Activated B cell treated with CpG ODN at 0.5 μM for 24 hours (primary cell): ENCODE measurements at regions not wholly inside any gene's neighbourhood (a gene's known extent, or its start where the extent isn't known, plus 50 kb on each side); places are given as distances from the start of the nearest gene placed in this dataset.

Experiments
- ATAC-seq: fragments of 200-7000 bp; cut with Tn5 transposase; one replicate; pipeline ENCODE4 v1.10.0; 2021; ENCODE audit warnings: low read depth, mild to moderate bottlenecking, moderate library complexity
- CTCF ChIA-PET: fragments of 350-600 bp; sonication (Branson Sonifier 250); formaldehyde crosslinking; loops from one replicate; lab custom pipeline; 2021; ENCODE audit warnings: antibody characterized with exemption; lab: Charles Lee
- POLR2A ChIA-PET: fragments of 350-600 bp; sonication (Branson Sonifier 250); formaldehyde crosslinking; loops from one replicate; lab custom pipeline; 2021; ENCODE audit warnings: antibody characterized with exemption; lab: Charles Lee
- DNase-seq: peaks from one replicate; pipeline ENCODE4 v3.0.0; 2022
- H3K27ac Mint-ChIP-seq: one replicate; pipeline ENCODE4 v1.8.0; 2020; ENCODE audit warnings: mixed read lengths
- H3K27me3 Mint-ChIP-seq: one replicate; pipeline ENCODE4 v1.8.0; 2021; ENCODE audit warnings: mixed read lengths
- H3K36me3 Mint-ChIP-seq: one replicate; pipeline ENCODE4 v1.8.0; 2021; ENCODE audit warnings: low read depth, mixed read lengths
- H3K4me1 Mint-ChIP-seq: one replicate; pipeline ENCODE4 v1.8.0; 2021; ENCODE audit warnings: mixed read lengths
- H3K4me3 Mint-ChIP-seq: one replicate; pipeline ENCODE4 v1.8.0; 2020; ENCODE audit warnings: mild to moderate bottlenecking, mixed read lengths
- H3K9me3 Mint-ChIP-seq: one replicate; pipeline ENCODE4 v1.8.0; 2020; ENCODE audit warnings: mixed read lengths
- CTCF ChIP-seq: fragments of 200-600 bp; IDR thresholded peaks from one replicate; pipeline ENCODE4 v1.8.0; 2022; ENCODE audit warnings: antibody characterized with exemption, mild to moderate bottlenecking
- intact Hi-C: fragments of 100-400 bp; cut with micrococcal nuclease; formaldehyde crosslinking; loops from one replicate; pipeline ENCODE4 v1.15.1; 2024

GRCh38 chr7:17038783-17039170 is 157.0 kb upstream of the AGR3 start:
- Mint-ChIP-seq H3K36me3 (no peaks in the 10 kb centered on the region), H3K9me3 (no peaks in the 10 kb centered on the region), H3K4me3 (no peak overlapping the region), H3K4me1 (peaks cover 7% of the 10 kb centered on the region), H3K27me3 (no peaks in the 10 kb centered on the region), H3K27ac (no peak overlapping the region)
- no peak for ATAC-seq
- CTCF ChIA-PET: no interaction called here
- intact Hi-C loops: no loop called here
- POLR2A ChIA-PET: no interaction called here
- TF ChIP-seq CTCF: no peak
- DNase-seq: no peak

GRCh38 chr7:17039372-17039771 is 157.6 kb upstream of the AGR3 start:
- no peak for TF ChIP-seq CTCF
- Mint-ChIP-seq H3K36me3 (no peaks in the 10 kb centered on the region), H3K9me3 (no peaks in the 10 kb centered on the region), H3K27me3 (no peaks in the 10 kb centered on the region), H3K27ac (no peak overlapping the region), H3K4me3 (no peak overlapping the region), H3K4me1 (peaks cover 7% of the 10 kb centered on the region)
- intact Hi-C loops: no loop called here
- POLR2A ChIA-PET: no interaction called here
- DNase-seq: no peak
- no peak for ATAC-seq
- CTCF ChIA-PET: no interaction called here

GRCh38 chr7:17040716-17041115 is 158.9 kb upstream of the AGR3 start:
- no peak for TF ChIP-seq CTCF
- H3K27ac Mint-ChIP-seq: no peak overlapping the region
- no peaks in the 10 kb centered on the region for H3K27me3 Mint-ChIP-seq
- CTCF ChIA-PET: no interaction called here
- DNase-seq (no peak), ATAC-seq (no peak)
- H3K9me3 Mint-ChIP-seq: no peaks in the 10 kb centered on the region
- peaks cover 7% of the 10 kb centered on the region for H3K4me1 Mint-ChIP-seq
- H3K4me3 Mint-ChIP-seq: no peak overlapping the region
- no peaks in the 10 kb centered on the region for H3K36me3 Mint-ChIP-seq
- intact Hi-C loops: no loop called here
- POLR2A ChIA-PET: interaction anchor here (0.6 kb wide), 1 partner anchor 268 kb away, joined by 3 read pairs; no protein-coding TSS in a partner anchor

- no peak for ATAC-seq
- TF ChIP-seq CTCF: no peak
- POLR2A ChIA-PET: no interaction called here
- CTCF ChIA-PET: no interaction called here
- DNase-seq: no peak
- Mint-ChIP-seq H3K27me3 (no peaks in the 10 kb centered on the region), H3K4me3 (no peak overlapping the region), H3K36me3 (no peaks in the 10 kb centered on the region), H3K4me1 (peaks cover 7% of the 10 kb centered on the region), H3K9me3 (no peaks in the 10 kb centered on the region), H3K27ac (no peak overlapping the region)
- intact Hi-C loops: no loop called here
Observed at GRCh38 chr7:17041324-17041723, 159.5 kb upstream of the AGR3 start.

GRCh38 chr7:17042211-17042610 is 160.4 kb upstream of the AGR3 start:
- H3K9me3 Mint-ChIP-seq: no peaks in the 10 kb centered on the region
- H3K27me3 Mint-ChIP-seq: no peaks in the 10 kb centered on the region
- ChIA-PET POLR2A (no interaction called here), CTCF (no interaction called here)
- no peak overlapping the region for H3K4me3 Mint-ChIP-seq
- ATAC-seq: no peak
- H3K4me1 Mint-ChIP-seq: peaks cover 7% of the 10 kb centered on the region
- DNase-seq: no peak
- intact Hi-C loops: no loop called here
- no peak for TF ChIP-seq CTCF
- H3K36me3 Mint-ChIP-seq: no peaks in the 10 kb centered on the region
- no peak overlapping the region for H3K27ac Mint-ChIP-seq
